ENCODE measurements at regions not wholly inside any gene's neighbourhood (a gene's known extent, or its start where the extent isn't known, plus 50 kb on each side); places are given as distances from the start of the nearest gene placed in this dataset.

- Histone ChIP-seq H4K20me1 (ENCODE audit: insufficient read depth) (no peaks in the 10 kb centered on the region), H3F3A (ENCODE audit: insufficient read depth) (no peaks in the 10 kb centered on the region), H2AFZ (no peak overlapping the region), H3K27ac (no peak overlapping the region), H3K4me3 (no peak overlapping the region), H3K9me3 (ENCODE audit: low read depth) (no peaks in the 10 kb centered on the region), H3K4me2 (ENCODE audit: unreplicated experiment) (no peak overlapping the region), H3K27me3 (replicated peaks; ENCODE audit: insufficient read depth) (no peaks in the 10 kb centered on the region), H3K4me1 (ENCODE audit: insufficient read depth) (no peaks in the 10 kb centered on the region), H3K9ac (no peak overlapping the region), H3K36me3 (ENCODE audit: low read depth) (no peaks in the 10 kb centered on the region), H3K79me2 (ENCODE audit: insufficient read depth) (no peaks in the 10 kb centered on the region), H3K9me2 (ENCODE audit: insufficient read depth) (no peaks in the 10 kb centered on the region)
- TF ChIP-seq EZH2phosphoT487 (IDR thresholded peaks at IDR 0.05; ENCODE audit: insufficient read depth, low read depth) (no peak), EZH2 (IDR thresholded peaks at IDR 0.05; ENCODE audit: insufficient read depth, poor library complexity, severe bottlenecking) (no peak)
- no peak for DNase-seq
- WGBS, 2 experiments (ENCODE audit: low coverage in 1 of 2, low lambda C conversion rate in 2 of 2, missing lambda C conversion rate in 2 of 2), result 32 to 44% methylated on average over 3 of the region's 3 CpGs
- in situ Hi-C loops (cut with MboI), result no loop called here
Measured at GRCh38 chr11:116172156-116172555, 600.6 kb downstream of the BUD13 start.

GRCh38 chr11:116171271-116172140 lies 601.3 kb downstream of the BUD13 start:
- no peak overlapping the region for H2AFZ ChIP-seq
- no peaks in the 10 kb centered on the region for H3K27me3 ChIP-seq (replicated peaks; ENCODE audit: insufficient read depth)
- no peak overlapping the region for H3K4me2 ChIP-seq (ENCODE audit: unreplicated experiment)
- no peaks in the 10 kb centered on the region for H3K4me1 ChIP-seq (ENCODE audit: insufficient read depth)
- H3K9ac ChIP-seq, result no peak overlapping the region
- no peak overlapping the region for H3K4me3 ChIP-seq
- no peak overlapping the region for H3K27ac ChIP-seq
- 34 to 44% methylated on average over 10 of the region's 10 CpGs for WGBS, 2 experiments (ENCODE audit: low coverage in 1 of 2, low lambda C conversion rate in 2 of 2, missing lambda C conversion rate in 2 of 2)
- TF ChIP-seq EZH2phosphoT487 (IDR thresholded peaks at IDR 0.05; ENCODE audit: insufficient read depth, low read depth), result no peak
- no peak for TF ChIP-seq EZH2 (IDR thresholded peaks at IDR 0.05; ENCODE audit: insufficient read depth, poor library complexity, severe bottlenecking)
- no peaks in the 10 kb centered on the region for H3K9me2 ChIP-seq (ENCODE audit: insufficient read depth)
- H3K36me3 ChIP-seq (ENCODE audit: low read depth), result no peaks in the 10 kb centered on the region
- no peaks in the 10 kb centered on the region for H4K20me1 ChIP-seq (ENCODE audit: insufficient read depth)
- H3K79me2 ChIP-seq (ENCODE audit: insufficient read depth), result no peaks in the 10 kb centered on the region
- in situ Hi-C loops (cut with MboI), result no loop called here
- no peak for DNase-seq
- H3F3A ChIP-seq (ENCODE audit: insufficient read depth), result no peaks in the 10 kb centered on the region
- H3K9me3 ChIP-seq (ENCODE audit: low read depth), result no peaks in the 10 kb centered on the region

GRCh38 chr11:116170526-116171120 lies 602.2 kb downstream of the BUD13 start:
- WGBS, 2 experiments (ENCODE audit: low coverage in 1 of 2, low lambda C conversion rate in 2 of 2, missing lambda C conversion rate in 2 of 2), result 25 to 29% methylated on average over 8 of the region's 8 CpGs
- TF ChIP-seq EZH2phosphoT487 (IDR thresholded peaks at IDR 0.05; ENCODE audit: insufficient read depth, low read depth), result no peak
- TF ChIP-seq EZH2 (IDR thresholded peaks at IDR 0.05; ENCODE audit: insufficient read depth, poor library complexity, severe bottlenecking), result no peak
- no peaks in the 10 kb centered on the region for H3K36me3 ChIP-seq (ENCODE audit: low read depth)
- H3K9ac ChIP-seq, result no peak overlapping the region
- H2AFZ ChIP-seq, result no peak overlapping the region
- no peaks in the 10 kb centered on the region for H3K9me3 ChIP-seq (ENCODE audit: low read depth)
- H3F3A ChIP-seq (ENCODE audit: insufficient read depth), result no peaks in the 10 kb centered on the region
- no peak overlapping the region for H3K4me2 ChIP-seq (ENCODE audit: unreplicated experiment)
- H3K27ac ChIP-seq, result no peak overlapping the region
- H3K9me2 ChIP-seq (ENCODE audit: insufficient read depth), result no peaks in the 10 kb centered on the region
- no peaks in the 10 kb centered on the region for H3K4me1 ChIP-seq (ENCODE audit: insufficient read depth)
- H3K27me3 ChIP-seq (replicated peaks; ENCODE audit: insufficient read depth), result no peaks in the 10 kb centered on the region
- H3K4me3 ChIP-seq, result no peak overlapping the region
- no peaks in the 10 kb centered on the region for H4K20me1 ChIP-seq (ENCODE audit: insufficient read depth)
- DNase-seq, result no peak
- in situ Hi-C loops (cut with MboI), result no loop called here
- no peaks in the 10 kb centered on the region for H3K79me2 ChIP-seq (ENCODE audit: insufficient read depth)

- H3F3A ChIP-seq (ENCODE audit: insufficient read depth), result no peaks in the 10 kb centered on the region
- H3K4me1 ChIP-seq (ENCODE audit: insufficient read depth), result no peaks in the 10 kb centered on the region
- H2AFZ ChIP-seq, result no peak overlapping the region
- no peak overlapping the region for H3K9ac ChIP-seq
- no peaks in the 10 kb centered on the region for H3K36me3 ChIP-seq (ENCODE audit: low read depth)
- DNase-seq, result no peak
- no peaks in the 10 kb centered on the region for H4K20me1 ChIP-seq (ENCODE audit: insufficient read depth)
- H3K27ac ChIP-seq, result no peak overlapping the region
- no peaks in the 10 kb centered on the region for H3K9me2 ChIP-seq (ENCODE audit: insufficient read depth)
- WGBS, 2 experiments (ENCODE audit: low coverage in 1 of 2, low lambda C conversion rate in 2 of 2, missing lambda C conversion rate in 2 of 2), result 20 to 44% methylated on average over 2 of the region's 2 CpGs
- H3K9me3 ChIP-seq (ENCODE audit: low read depth), result no peaks in the 10 kb centered on the region
- TF ChIP-seq EZH2 (IDR thresholded peaks at IDR 0.05; ENCODE audit: insufficient read depth, poor library complexity, severe bottlenecking) (no peak), EZH2phosphoT487 (IDR thresholded peaks at IDR 0.05; ENCODE audit: insufficient read depth, low read depth) (no peak)
- H3K4me3 ChIP-seq, result no peak overlapping the region
- H3K27me3 ChIP-seq (replicated peaks; ENCODE audit: insufficient read depth), result no peaks in the 10 kb centered on the region
- in situ Hi-C loops (cut with MboI), result no loop called here
- H3K79me2 ChIP-seq (ENCODE audit: insufficient read depth), result no peaks in the 10 kb centered on the region
- no peak overlapping the region for H3K4me2 ChIP-seq (ENCODE audit: unreplicated experiment)
Measured at GRCh38 chr11:116169776-116170175, 603.0 kb downstream of the BUD13 start.

Data from GM23248 (cell line).